Keratinocyte (primary cell): ENCODE measurements at regions not wholly inside any gene's neighbourhood (a gene's known extent, or its start where the extent isn't known, plus 50 kb on each side); places are given as distances from the start of the nearest gene placed in this dataset.
A peak's percentile ranks its signal among the peaks of the same experiment; 100 is the strongest.

ENCODE experiments used
- DNase-seq: peaks from one replicate; pipeline ENCODE4 v3.0.0-alpha.2; 2011; ENCODE audit warnings: low read depth, missing footprints, low spot score
- FAIRE-seq: peaks from 2 replicates; lab custom pipeline; 2011; peaks lifted over from hg19 to GRCh38; lab: Jason Lieb, UNC
- H2AFZ ChIP-seq: 2 replicates; pipeline ENCODE4 v1.6.0; 2012; ENCODE audit warnings: low read length, control low read depth, inconsistent platforms; ENCODE audit not compliant: control insufficient read depth
- H3K27ac ChIP-seq: 2 replicates; pipeline ENCODE4 v1.5.1; 2011; ENCODE audit warnings: low read length; ENCODE audit not compliant: control insufficient read depth, insufficient read depth
- H3K27me3 ChIP-seq: 3 replicates; pipeline ENCODE4 v1.6.0; 2011; ENCODE audit warnings: low read length; ENCODE audit not compliant: control insufficient read depth, insufficient read depth; ENCODE audit errors: extremely low read depth
- H3K36me3 ChIP-seq, 2 experiments: 2 replicates in 1 of 2; 3 replicates in 1 of 2; pipeline ENCODE4 v1.5.1; 2011; ENCODE audit warnings: low read length in 2 of 2, mild to moderate bottlenecking in 1 of 2; ENCODE audit not compliant: control insufficient read depth in 2 of 2, insufficient read depth in 2 of 2; ENCODE audit errors: extremely low read depth in 1 of 2
- H3K4me1 ChIP-seq: 3 replicates; pipeline ENCODE4 v1.5.1; 2011; ENCODE audit warnings: low read length; ENCODE audit not compliant: control insufficient read depth, insufficient read depth; ENCODE audit errors: extremely low read depth
- H3K4me2 ChIP-seq: 3 replicates; pipeline ENCODE4 v1.6.0; 2011; ENCODE audit warnings: low read depth, low read length; ENCODE audit not compliant: control insufficient read depth, insufficient read depth; ENCODE audit errors: extremely low read depth
- H3K4me3 ChIP-seq, 3 experiments: fragments of 200-600 bp in 1 of 3; sonication (generic) in 1 of 3; 2 replicates in 2 of 3; 3 replicates in 1 of 3; pipeline ENCODE4 v1.5.1; 2011 to 2016; ENCODE audit warnings: low read length in 3 of 3, mild to moderate bottlenecking in 3 of 3, control low read depth in 2 of 3, inconsistent platforms in 1 of 3, low read depth in 1 of 3, mixed read lengths in 1 of 3, mixed run types in 1 of 3, moderate library complexity in 1 of 3; ENCODE audit not compliant: control insufficient read depth in 2 of 3, insufficient read depth in 2 of 3; ENCODE audit errors: extremely low read depth in 1 of 3
- H3K79me2 ChIP-seq: 2 replicates; pipeline ENCODE4 v1.6.0; 2012; ENCODE audit warnings: low read length; ENCODE audit not compliant: control insufficient read depth, insufficient read depth
- H3K9ac ChIP-seq: 3 replicates; pipeline ENCODE4 v1.6.0; 2011; ENCODE audit warnings: low read length; ENCODE audit not compliant: control insufficient read depth, insufficient read depth; ENCODE audit errors: extremely low read depth
- H3K9me1 ChIP-seq: 3 replicates; pipeline ENCODE4 v1.6.0; 2011; ENCODE audit warnings: low read length; ENCODE audit not compliant: control insufficient read depth, insufficient read depth; ENCODE audit errors: extremely low read depth
- H3K9me3 ChIP-seq: 2 replicates; pipeline ENCODE4 v1.5.1; 2012; ENCODE audit warnings: low read depth, low read length; ENCODE audit not compliant: control insufficient read depth
- H4K20me1 ChIP-seq: 3 replicates; pipeline ENCODE4 v1.6.0; 2011; ENCODE audit warnings: low read length; ENCODE audit not compliant: control insufficient read depth, insufficient read depth; ENCODE audit errors: extremely low read depth
- CTCF ChIP-seq, 3 experiments: IDR thresholded peaks in 1 of 3; conservative IDR thresholded peaks in 1 of 3; optimal IDR thresholded peaks in 1 of 3; 2 replicates in 2 of 3; 3 replicates in 1 of 3; pipeline versions ENCODE3 to v1.5.1; 2011; ENCODE audit warnings: low read length in 3 of 3, mild to moderate bottlenecking in 3 of 3, moderate library complexity in 2 of 3, control low read depth in 1 of 3, inconsistent platforms in 1 of 3; ENCODE audit not compliant: insufficient read depth in 2 of 3; ENCODE audit errors: extremely low read depth in 1 of 3
- EZH2 ChIP-seq: IDR thresholded peaks from one replicate; pipeline ENCODE4 v1.6.1; 2012; ENCODE audit warnings: inconsistent platforms, mild to moderate bottlenecking, low read length, moderate library complexity
- dilution Hi-C: fragments of 300-500 bp; cut with MboI; formaldehyde crosslinking; loops from one replicate; pipeline ENCODE4 v1.7.0; 2020; ENCODE audit warnings: low sequenced_read_pairs; ENCODE audit not compliant: extremely low pct_ligation_motif_present

DNA sequence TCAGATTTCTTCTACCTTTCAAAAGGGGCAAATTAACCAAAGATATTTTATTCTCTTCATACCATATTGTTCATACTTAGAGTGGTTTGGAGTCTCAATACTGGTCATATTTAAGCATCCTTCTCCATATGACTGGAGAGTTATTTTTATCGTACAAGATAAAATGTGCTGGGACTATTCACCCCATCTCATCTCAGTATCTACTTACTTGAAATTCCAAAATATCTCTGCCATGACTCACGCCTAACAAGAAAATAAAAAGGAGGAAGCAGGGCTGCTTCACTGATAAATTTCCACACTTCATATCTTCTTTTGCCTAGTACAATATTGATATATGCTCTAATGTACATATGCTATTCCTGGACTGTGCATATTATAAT lies 277.9 kb upstream of the CDH9 start:
- FAIRE-seq (no peak), DNase-seq (no peak)
- dilution Hi-C loops, result no loop called here
- H3K27ac ChIP-seq, result peak overlapping the region; percentile 65
- peaks cover 11% of the 10 kb centered on the region for H3K4me1 ChIP-seq
- no peaks in the 10 kb centered on the region for H3K36me3 ChIP-seq
- H4K20me1 ChIP-seq, result no peaks in the 10 kb centered on the region
- peak overlapping the region; percentile 2 for H3K9ac ChIP-seq
- H2AFZ ChIP-seq, result no peak overlapping the region
- peak overlapping the region; percentile 44 for H3K4me2 ChIP-seq
- no peak overlapping the region for H3K4me3 ChIP-seq
- no peaks in the 10 kb centered on the region for H3K9me3 ChIP-seq
- H3K9me1 ChIP-seq, result no peaks in the 10 kb centered on the region
- TF ChIP-seq CTCF (optimal IDR thresholded peaks at IDR 0.05 in 1 of 3, IDR thresholded peaks at IDR 0.05 in 1 of 3, conservative IDR thresholded peaks at IDR 0.05 in 1 of 3; ENCODE audit: extremely low read depth in 1 of 3, insufficient read depth in 2 of 3, low read length in 3 of 3) (no peak), EZH2 (no peak)
- no peaks in the 10 kb centered on the region for H3K79me2 ChIP-seq
- H3K27me3 ChIP-seq, result no peaks in the 10 kb centered on the region

DNA sequence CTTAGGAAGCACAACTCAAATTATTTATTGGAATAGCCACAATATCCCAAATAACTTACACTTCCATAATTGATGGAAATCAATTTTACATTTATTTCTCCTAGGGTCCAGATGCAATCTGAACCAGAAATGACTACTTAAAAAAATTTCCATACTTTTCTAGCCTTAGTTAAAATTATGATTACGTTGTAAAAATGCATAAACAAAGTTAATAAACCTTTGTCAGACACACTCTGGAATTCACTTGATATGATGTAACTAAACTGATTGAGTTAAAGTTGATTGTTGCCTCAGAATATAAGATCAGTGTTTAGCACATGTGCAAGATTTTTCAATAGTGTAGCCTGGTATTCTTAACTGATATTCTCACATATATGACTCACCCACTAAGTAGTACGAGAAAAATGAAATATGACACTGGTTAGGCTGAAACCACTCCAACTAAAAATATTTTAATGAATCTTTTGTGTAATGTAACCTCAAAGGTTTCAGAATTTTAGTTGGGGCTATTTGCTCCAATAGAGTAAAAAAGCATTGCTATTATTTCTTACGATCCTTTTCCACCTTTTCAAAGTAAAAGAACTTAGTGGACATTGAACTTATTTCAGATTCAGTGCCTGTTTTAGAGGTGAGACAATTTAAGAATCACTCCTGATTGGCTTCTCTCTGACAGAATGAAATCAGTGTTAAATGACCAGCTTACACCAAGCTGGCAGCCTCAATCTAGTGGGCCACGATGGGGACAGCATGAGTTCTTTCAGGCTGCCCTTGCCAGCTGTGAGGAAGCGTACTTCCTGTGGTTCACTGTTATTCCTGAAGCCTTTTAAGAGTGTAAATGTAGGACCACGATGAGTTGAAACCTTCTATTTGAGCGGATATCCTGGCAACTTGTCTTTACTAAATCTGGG lies 277.2 kb upstream of the CDH9 start:
- FAIRE-seq (no peak), DNase-seq (no peak)
- no peaks in the 10 kb centered on the region for H4K20me1 ChIP-seq
- peak overlapping the region; percentile 44 for H3K4me2 ChIP-seq
- peak overlapping the region; percentile 66 for H2AFZ ChIP-seq
- H3K9me3 ChIP-seq, result no peaks in the 10 kb centered on the region
- H3K9me1 ChIP-seq, result no peaks in the 10 kb centered on the region
- dilution Hi-C loops, result no loop called here
- H3K9ac ChIP-seq, result peak overlapping the region; percentile 2
- H3K4me3 ChIP-seq, result no peak overlapping the region
- peak overlapping the region; percentile 65 for H3K27ac ChIP-seq
- no peaks in the 10 kb centered on the region for H3K27me3 ChIP-seq
- no peaks in the 10 kb centered on the region for H3K79me2 ChIP-seq
- no peaks in the 10 kb centered on the region for H3K36me3 ChIP-seq
- H3K4me1 ChIP-seq, result peaks cover 11% of the 10 kb centered on the region
- TF ChIP-seq EZH2 (no peak), CTCF (optimal IDR thresholded peaks at IDR 0.05 in 1 of 3, IDR thresholded peaks at IDR 0.05 in 1 of 3, conservative IDR thresholded peaks at IDR 0.05 in 1 of 3; ENCODE audit: extremely low read depth in 1 of 3, insufficient read depth in 2 of 3, low read length in 3 of 3) (no peak)
